Coronary artery (tissue), 2 donors: ENCODE measurements at regions not wholly inside any gene's neighbourhood (a gene's known extent, or its start where the extent isn't known, plus 50 kb on each side); places are given as distances from the start of the nearest gene placed in this dataset.

ENCODE experiments used
- DNase-seq: peaks from one replicate; pipeline ENCODE4 v3.0.0-alpha.2; 2017; ENCODE audit warnings: low spot score
- H3K27ac ChIP-seq, 2 donors: fragments of 200-600 bp; sonication (generic); one replicate each; pipeline ENCODE4 v1.5.1; 2016 to 2019
- H3K4me3 ChIP-seq: fragments of 200-600 bp; sonication (generic); 2 replicates; pipeline ENCODE4 v1.5.1; 2016; ENCODE audit warnings: mild to moderate bottlenecking, moderate library complexity
- TF ChIP-seq, protein P1 (sequence below): fragments of 200-600 bp; sonication (generic); IDR thresholded peaks from one replicate; pipeline ENCODE4 v1.5.1; 2019; ENCODE audit warnings: antibody characterized with exemption

DNA sequence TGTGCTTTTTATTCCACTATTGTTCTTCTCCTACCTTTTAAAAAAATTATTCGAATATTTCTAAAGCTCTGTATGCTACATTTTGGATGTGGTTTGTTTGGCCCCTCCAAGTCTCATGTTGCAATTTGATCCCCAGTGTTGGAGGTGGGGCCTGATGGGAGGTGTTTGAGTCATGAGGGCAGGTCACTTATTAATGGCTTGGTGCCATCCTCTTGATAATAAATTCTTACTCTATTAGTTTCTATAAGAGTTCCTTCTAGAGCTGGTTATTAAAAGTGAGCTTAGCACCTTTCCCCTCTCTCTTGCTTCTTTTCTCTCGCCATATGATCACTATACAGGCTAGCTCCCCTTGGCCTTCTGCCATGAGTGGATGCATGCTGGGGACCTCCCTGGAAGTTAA is 445.6 kb upstream of the PDE3A start:
- H3K4me3 ChIP-seq = no peak overlapping the region

DNA sequence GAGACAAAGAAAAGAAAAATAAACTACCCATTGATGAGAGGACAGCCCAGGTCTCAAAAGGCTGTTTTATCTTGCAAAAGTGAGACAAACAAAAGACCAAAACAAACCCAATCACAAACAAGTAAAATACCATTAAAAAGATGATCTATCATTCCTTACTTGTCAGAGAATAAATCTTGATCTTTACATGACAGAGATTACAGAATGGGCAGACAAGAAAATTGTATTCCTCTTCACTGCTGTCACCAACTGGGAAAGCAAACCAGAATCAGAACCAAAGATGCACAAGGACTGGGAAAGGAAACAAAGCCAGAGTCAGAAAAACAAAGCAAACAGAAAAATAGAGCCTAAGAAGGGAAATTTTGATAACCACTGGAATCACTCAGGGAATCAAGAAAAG is 444.0 kb upstream of the PDE3A start:
- DNase-seq = no peak
- TF ChIP-seq, protein P1, sequence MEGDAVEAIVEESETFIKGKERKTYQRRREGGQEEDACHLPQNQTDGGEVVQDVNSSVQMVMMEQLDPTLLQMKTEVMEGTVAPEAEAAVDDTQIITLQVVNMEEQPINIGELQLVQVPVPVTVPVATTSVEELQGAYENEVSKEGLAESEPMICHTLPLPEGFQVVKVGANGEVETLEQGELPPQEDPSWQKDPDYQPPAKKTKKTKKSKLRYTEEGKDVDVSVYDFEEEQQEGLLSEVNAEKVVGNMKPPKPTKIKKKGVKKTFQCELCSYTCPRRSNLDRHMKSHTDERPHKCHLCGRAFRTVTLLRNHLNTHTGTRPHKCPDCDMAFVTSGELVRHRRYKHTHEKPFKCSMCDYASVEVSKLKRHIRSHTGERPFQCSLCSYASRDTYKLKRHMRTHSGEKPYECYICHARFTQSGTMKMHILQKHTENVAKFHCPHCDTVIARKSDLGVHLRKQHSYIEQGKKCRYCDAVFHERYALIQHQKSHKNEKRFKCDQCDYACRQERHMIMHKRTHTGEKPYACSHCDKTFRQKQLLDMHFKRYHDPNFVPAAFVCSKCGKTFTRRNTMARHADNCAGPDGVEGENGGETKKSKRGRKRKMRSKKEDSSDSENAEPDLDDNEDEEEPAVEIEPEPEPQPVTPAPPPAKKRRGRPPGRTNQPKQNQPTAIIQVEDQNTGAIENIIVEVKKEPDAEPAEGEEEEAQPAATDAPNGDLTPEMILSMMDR = no peak
- no peak overlapping the region for H3K4me3 ChIP-seq
- H3K27ac ChIP-seq = no peak overlapping the region

More for the DNA sequence above, 445.6 kb upstream of the PDE3A start:
- TF ChIP-seq, protein P1 = no peak
- H3K27ac ChIP-seq = no peak overlapping the region
- DNase-seq = no peak

DNA sequence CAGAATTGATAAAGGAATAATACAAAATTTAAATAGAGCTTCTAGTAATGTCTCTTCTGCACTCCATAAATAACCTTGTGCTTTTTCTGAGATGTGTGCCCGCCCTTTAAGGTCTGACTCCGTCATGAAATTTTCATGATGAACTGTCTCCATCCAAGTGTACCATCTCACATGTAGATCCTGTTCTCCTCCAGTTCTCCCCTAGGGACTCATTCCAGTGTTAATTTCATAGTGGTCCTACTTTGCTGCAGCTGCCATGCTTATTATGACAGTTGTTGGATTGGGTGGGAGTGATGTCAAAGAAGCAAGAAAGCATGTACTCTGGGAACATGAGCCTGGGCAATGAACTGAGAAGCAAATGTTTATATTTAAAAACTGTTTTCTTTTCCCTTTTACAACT is 442.5 kb upstream of the PDE3A start:
- no peak for DNase-seq
- no peak overlapping the region for H3K27ac ChIP-seq
- TF ChIP-seq, protein P1 = no peak
- no peak overlapping the region for H3K4me3 ChIP-seq

DNA sequence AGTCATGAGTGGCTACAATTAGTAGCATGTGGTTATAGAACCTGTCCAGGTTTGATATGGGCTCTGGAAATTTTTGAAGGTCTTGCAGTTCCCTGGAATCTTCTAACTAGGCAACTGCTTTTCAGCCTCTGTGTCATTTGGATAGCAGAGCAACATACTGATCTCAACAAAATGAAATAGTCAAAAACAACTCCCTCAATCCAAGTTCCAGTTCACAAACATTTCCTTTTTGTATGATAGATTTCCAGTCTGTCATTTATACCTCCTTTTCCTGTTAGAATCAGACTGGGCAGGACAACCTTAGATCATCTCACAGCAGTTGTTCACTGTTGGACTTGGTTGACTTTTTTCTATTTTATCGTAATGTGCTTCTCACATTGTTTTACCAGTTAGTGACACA is 442.1 kb upstream of the PDE3A start:
- Histone ChIP-seq H3K27ac (no peak overlapping the region), H3K4me3 (no peak overlapping the region)
- DNase-seq = no peak
- TF ChIP-seq, protein P1 = no peak

DNA sequence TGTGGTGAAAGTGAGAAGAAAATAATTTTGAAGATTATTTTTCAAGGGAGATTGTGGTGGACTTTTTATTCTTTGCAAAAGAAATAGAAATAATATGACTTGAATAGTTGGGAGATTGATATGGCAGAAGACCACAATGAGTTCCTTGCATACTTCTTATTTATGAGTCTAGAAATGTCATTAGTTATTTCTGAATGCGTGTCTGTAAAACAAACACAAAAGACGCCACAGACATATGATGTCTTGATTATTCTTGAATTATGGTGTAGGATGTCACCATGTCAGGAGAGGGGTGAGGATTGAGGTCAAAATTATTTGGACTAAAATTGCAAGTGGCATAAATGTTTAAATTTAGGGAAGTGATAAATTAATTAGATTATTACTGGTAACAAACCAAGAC is 440.7 kb upstream of the PDE3A start:
- Histone ChIP-seq H3K27ac (no peak overlapping the region), H3K4me3 (no peak overlapping the region)
- TF ChIP-seq, protein P1 = no peak
- no peak for DNase-seq

DNA sequence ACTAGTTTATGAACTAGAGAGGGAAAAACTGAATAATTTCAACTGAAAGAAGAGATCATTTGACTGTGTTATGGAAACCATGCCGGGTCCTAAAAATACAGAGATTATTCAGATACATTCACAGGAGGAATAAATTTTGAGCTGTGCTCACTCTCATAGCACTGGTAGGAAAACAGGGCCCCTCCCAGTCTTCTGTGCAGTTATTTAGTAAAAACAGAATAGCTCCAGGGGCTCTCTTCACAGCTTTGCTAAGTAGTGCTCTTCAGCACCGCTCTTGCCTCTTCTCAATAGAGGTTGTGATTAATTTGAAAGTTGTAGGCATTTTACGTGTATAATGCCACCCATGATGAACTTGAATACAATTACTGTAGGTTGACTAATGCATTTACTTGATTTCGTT is 435.9 kb upstream of the PDE3A start:
- H3K27ac ChIP-seq = no peak overlapping the region
- TF ChIP-seq, protein P1 = no peak
- H3K4me3 ChIP-seq = no peak overlapping the region
- DNase-seq = no peak

DNA sequence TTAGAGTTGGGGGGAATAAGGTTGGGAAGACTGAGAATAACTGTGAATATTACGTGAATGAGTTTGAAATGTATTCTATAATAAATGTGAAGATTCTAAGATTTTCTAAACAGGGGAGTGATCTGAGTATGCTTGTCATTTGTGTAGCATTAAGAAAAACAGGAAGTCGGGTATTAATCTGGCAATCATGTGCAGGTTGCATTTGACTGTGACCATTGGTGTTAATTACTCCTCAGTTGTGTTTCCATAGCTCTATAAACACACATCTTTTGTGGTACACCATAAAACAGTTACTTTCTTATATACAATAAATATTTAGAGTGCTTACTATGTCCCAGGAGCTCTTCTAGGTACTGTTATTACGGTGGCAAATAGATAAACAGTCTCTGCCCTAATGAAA is 434.4 kb upstream of the PDE3A start:
- H3K27ac ChIP-seq = no peak overlapping the region
- no peak overlapping the region for H3K4me3 ChIP-seq
- TF ChIP-seq, protein P1 = no peak
- DNase-seq = no peak
